Astrocyte of the cerebellum (primary cell): ENCODE measurements at regions not wholly inside any gene's neighbourhood (a gene's known extent, or its start where the extent isn't known, plus 50 kb on each side); places are given as distances from the start of the nearest gene placed in this dataset.

Source experiments
- DNase-seq: peaks from one replicate; pipeline ENCODE4 v3.0.0-alpha.2; 2011; ENCODE audit warnings: low read depth
- H3K4me3 ChIP-seq: 2 replicates; pipeline ENCODE4 v1.5.1; 2011; ENCODE audit warnings: mild to moderate bottlenecking, low read depth, low read length, moderate library complexity
- CTCF ChIP-seq: IDR thresholded peaks from 2 replicates; pipeline ENCODE4 v1.5.1; 2012; ENCODE audit warnings: low read length, low read depth, moderate library complexity, mild to moderate bottlenecking; ENCODE audit errors: missing control alignments
- in situ Hi-C: cut with HindIII; loops from 2 replicates; pipeline ENCODE4 v1.10.0; 2017; ENCODE audit warnings: low sequenced_read_pairs

GRCh38 chr5:27814286-27814685 lies 775.9 kb upstream of the CDH9 start:
- no peak for TF ChIP-seq CTCF
- in situ Hi-C loops = no loop called here
- no peak overlapping the region for H3K4me3 ChIP-seq
- no peak for DNase-seq

GRCh38 chr5:27810458-27810857 lies 772.1 kb upstream of the CDH9 start:
- no peak for TF ChIP-seq CTCF
- in situ Hi-C loops = no loop called here
- no peak overlapping the region for H3K4me3 ChIP-seq
- no peak for DNase-seq

GRCh38 chr5:27797220-27797619 lies 758.8 kb upstream of the CDH9 start:
- DNase-seq = no peak
- no peak overlapping the region for H3K4me3 ChIP-seq
- in situ Hi-C loops = no loop called here
- TF ChIP-seq CTCF = no peak

- in situ Hi-C loops = no loop called here
- H3K4me3 ChIP-seq = no peak overlapping the region
- no peak for TF ChIP-seq CTCF
- DNase-seq = no peak
Observed at GRCh38 chr5:27788184-27788583, 749.8 kb upstream of the CDH9 start.

- no peak overlapping the region for H3K4me3 ChIP-seq
- in situ Hi-C loops = no loop called here
- no peak for TF ChIP-seq CTCF
- DNase-seq = no peak
Observed at GRCh38 chr5:27784317-27784716, 745.9 kb upstream of the CDH9 start.

- DNase-seq = no peak
- H3K4me3 ChIP-seq = no peak overlapping the region
- TF ChIP-seq CTCF = no peak
- in situ Hi-C loops = no loop called here
Observed at GRCh38 chr5:27778121-27778520, 739.7 kb upstream of the CDH9 start.

- TF ChIP-seq CTCF = no peak
- DNase-seq = no peak
- in situ Hi-C loops = no loop called here
- H3K4me3 ChIP-seq = no peak overlapping the region
Observed at GRCh38 chr5:27773636-27774035, 735.2 kb upstream of the CDH9 start.
